UCSD-AML1 (cell line): ENCODE measurements at regions not wholly inside any gene's neighbourhood (a gene's known extent, or its start where the extent isn't known, plus 50 kb on each side); places are given as distances from the start of the nearest gene placed in this dataset.

Experiments
- DNase-seq: peaks from one replicate; lab custom pipeline; 2025; ENCODE audit not compliant: unreplicated experiment; lab: John Stamatoyannopoulos, UW

- DNase-seq, result no peak
Measured at GRCh38 chr10:78527296-78527695, 493.6 kb downstream of the RPS24 start.

GRCh38 chr10:78528749-78529204, 495.1 kb downstream of the RPS24 start:
- DNase-seq, result no peak

- DNase-seq, result no peak
Measured at GRCh38 chr10:78529262-78529661, 495.6 kb downstream of the RPS24 start.

- DNase-seq, result no peak
Measured at GRCh38 chr10:78531088-78531487, 497.4 kb downstream of the RPS24 start.

GRCh38 chr10:78532480-78533042, 498.9 kb downstream of the RPS24 start:
- no peak for DNase-seq

GRCh38 chr10:78533098-78533497, 499.4 kb downstream of the RPS24 start:
- no peak for DNase-seq

- no peak for DNase-seq
Measured at GRCh38 chr10:78533776-78534175, 500.1 kb downstream of the RPS24 start.

- DNase-seq, result no peak
Measured at GRCh38 chr10:78535716-78536218, 502.1 kb downstream of the RPS24 start.

GRCh38 chr10:78537018-78537417, 503.4 kb downstream of the RPS24 start:
- DNase-seq, result no peak

- DNase-seq, result no peak
Measured at GRCh38 chr10:78539247-78539766, 505.6 kb downstream of the RPS24 start.

GRCh38 chr10:78540355-78541076, 506.9 kb downstream of the RPS24 start:
- no peak for DNase-seq

- no peak for DNase-seq
Measured at GRCh38 chr10:78541481-78542140, 507.9 kb downstream of the RPS24 start.

GRCh38 chr10:78542141-78542489, 508.5 kb downstream of the RPS24 start:
- no peak for DNase-seq

- DNase-seq, result no peak
Measured at GRCh38 chr10:78542521-78542920, 508.9 kb downstream of the RPS24 start.

- DNase-seq, result no peak
Measured at GRCh38 chr10:78543031-78543748, 509.5 kb downstream of the RPS24 start.

- DNase-seq, result no peak
Measured at GRCh38 chr10:78543749-78544362, 510.2 kb downstream of the RPS24 start.

GRCh38 chr10:78544423-78545090, 510.9 kb downstream of the RPS24 start:
- no peak for DNase-seq

GRCh38 chr10:78545756-78546155, 512.1 kb downstream of the RPS24 start:
- DNase-seq, result no peak

GRCh38 chr10:78547397-78547796, 513.7 kb downstream of the RPS24 start:
- DNase-seq, result no peak

GRCh38 chr10:78547905-78548304, 514.2 kb downstream of the RPS24 start:
- DNase-seq, result no peak
